Kidney tubule cell (primary cell): ENCODE measurements at regions not wholly inside any gene's neighbourhood (a gene's known extent, or its start where the extent isn't known, plus 50 kb on each side); places are given as distances from the start of the nearest gene placed in this dataset.

Experiments
- DNase-seq: peaks from one replicate; pipeline ENCODE4 v3.0.0-alpha.2; 2018; ENCODE audit warnings: low spot score

DNA sequence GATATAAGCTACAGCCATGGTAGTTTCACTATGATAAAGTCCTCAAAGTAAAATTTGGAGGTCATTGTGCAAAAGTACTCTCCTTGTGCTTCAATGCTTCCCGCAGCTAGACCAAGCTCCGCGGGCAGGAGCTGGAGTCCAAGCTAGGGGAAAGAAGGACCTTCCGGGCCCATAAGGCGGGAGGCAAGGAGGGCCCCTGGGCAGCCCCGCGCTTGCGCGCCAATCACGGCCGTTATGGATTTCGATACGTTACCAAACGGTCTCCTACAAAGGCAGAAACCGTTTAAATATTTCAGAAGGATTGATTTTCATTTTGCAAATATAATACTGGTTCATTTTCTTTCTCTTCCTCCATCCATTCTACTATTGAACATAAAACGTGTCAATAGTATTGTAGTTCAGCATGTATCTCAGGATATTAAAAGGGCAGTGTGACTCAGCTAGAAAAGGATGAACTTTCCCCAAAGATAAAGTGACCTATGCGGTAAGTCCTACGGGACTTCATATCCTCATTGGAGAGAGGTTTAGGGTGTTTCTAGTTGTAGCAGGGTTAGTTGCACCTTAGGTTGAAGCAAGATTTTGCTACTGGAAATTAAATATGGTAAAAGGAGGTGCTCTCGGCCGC, 128.0 kb downstream of the KIF20B start:
- DNase-seq: no peak

DNA sequence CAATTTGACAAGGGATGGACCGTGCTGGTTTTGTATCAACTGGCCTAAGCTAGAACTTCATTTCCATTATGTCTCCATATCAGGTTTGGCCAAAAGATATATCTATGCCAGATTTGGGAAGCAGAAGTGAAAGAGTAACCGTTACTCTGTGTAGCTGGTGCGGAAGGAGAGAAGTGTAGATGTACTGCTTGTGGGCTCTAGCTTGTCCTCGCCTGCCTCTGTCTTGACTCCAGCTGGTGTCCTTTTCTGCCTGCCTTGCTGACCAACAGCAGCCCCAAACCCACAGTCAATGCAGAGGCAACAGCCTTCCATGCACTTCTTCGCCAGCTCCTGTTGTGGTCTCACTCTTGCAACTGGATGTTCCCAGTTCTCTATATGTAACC, 128.5 kb downstream of the KIF20B start:
- no peak for DNase-seq

DNA sequence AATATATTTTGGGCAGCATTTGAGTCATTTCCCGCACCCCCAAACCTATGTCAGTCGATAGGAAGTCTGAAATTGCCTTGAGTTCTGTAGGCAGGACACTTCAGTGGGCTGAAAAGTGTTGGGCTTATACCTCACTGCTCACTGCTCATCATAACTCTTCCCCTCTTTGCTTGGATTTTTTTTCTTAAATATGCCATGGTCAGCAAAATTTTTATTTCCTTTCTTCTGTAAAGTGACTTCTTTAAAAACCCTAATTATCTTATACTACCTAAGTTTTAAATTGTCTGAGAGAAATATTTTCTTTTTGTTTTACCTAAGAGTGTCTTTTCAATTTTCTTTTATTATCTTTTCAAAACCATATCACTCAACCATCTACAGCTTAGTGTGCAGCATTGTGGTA, 129.2 kb downstream of the KIF20B start:
- no peak for DNase-seq

DNA sequence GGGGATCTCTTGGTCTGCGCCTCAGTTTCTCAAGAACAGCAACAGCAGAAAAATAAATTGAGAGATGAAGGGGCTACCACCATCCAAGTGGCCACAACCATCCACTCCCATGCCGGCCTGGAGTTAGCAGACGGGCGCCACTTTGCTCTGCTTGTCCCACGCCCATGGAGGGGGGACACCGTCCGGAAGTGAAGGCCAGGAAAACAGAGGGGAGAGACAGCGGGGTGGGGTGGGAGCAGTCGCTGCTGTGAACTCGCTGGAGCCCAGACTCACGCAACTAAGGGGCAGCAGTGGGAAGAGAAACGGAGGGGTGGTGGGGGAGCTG, 135.4 kb downstream of the KIF20B start:
- no peak for DNase-seq

DNA sequence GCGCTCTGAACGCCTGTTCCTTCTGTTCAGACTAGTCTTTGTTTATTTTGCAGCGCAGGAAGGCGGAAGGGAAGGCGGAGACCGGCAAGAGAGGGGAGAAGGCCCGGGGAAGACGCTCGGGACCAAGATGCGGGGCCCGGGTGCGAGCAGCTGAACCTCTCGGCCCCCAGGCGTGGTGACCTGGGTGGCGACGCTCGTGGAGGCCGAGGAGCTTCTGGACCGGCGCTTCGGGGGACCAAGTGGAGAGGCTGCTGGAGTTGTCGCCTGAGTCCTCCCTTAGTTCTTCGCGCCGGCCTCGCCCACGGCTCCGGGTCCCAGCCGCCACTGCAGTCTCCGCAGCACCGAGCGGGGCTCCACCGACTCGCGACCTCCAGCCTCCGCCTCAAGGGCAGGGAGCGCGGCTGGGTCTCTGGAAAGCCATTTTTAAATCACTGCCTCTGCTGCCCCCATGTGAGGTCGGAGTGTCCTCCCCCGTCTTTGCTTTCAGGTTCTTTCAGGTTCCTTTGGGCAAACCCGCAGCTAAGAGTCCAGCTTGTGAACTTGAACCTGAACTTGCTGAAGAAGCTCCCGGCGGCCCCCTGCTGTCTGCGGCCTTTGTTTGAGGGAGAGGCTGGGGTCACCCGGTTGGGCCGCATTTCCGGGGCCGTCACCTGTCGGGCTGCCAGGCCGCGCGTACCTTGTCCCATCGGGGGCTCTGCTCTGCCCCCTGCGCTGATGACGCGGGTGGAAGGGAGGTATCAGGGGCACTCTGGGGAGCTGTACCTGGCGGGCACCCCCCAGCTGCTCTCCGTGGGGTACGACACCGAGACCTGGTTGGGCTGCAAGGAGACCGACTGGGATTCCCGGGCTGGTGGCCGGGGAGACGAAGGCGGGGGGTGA, 136.0 kb downstream of the KIF20B start:
- peak; percentile 30 for DNase-seq

DNA sequence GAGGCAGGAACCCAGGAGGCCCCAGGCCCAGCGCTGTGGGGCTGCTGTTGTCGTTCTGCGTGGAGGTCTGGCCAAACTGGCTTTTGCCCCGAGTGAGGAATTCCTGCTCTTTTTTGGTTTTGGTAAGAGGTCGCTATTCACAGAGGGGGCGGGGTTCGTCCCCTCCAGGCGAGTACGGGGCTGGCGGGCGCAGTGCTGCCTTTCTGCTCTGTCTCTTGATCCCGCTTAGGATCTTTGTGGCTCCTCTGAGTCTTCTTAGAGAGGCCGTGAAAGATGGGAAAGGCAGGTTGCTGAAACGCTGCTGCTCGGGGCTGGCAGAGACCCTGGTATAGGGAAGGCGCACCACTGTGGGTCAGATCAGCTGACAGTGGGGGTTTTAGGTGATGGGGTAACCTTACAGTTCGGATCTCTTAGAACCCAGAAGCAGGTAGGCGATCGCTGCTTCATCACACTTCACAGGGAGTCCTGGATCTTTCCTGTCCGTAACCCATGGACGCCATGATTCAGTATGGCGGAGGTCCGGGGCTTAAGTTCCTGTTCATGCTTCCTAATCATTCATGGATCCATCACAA, 136.7 kb downstream of the KIF20B start:
- no peak for DNase-seq

DNA sequence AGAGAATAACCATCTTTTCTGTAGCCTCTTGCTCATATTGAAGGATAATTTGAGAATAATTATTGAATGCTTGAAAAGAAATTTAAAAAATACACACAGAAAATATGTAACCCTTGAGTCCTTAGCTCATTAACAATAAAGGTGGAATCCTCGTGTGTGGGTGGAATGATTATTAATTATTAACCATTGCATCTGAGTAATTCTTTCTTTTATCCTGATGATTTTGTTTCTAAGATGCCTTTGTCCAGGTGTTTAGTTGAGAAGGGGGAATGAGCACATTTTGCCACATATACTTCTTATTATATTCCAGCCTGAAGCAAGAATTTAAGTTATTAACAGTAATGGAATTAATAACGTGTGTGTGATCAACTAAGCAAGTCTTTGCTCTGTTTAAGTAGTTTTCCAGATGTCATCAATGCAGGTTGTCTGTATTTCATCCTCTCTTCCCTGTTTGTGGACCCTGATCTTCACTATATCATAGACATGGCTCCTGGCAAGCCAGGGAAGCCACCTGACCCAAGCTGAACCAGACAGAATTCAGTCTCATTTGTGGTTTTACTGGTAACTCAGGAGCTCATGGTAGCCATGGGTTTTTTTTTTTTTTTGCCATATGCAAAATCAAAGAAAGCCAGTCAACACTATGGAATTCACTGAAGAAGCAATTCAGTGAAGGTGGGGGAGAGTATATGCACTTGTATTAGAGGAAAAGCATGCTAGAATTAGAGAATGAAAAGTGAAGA, 144.3 kb downstream of the KIF20B start:
- peak; percentile 89 for DNase-seq

DNA sequence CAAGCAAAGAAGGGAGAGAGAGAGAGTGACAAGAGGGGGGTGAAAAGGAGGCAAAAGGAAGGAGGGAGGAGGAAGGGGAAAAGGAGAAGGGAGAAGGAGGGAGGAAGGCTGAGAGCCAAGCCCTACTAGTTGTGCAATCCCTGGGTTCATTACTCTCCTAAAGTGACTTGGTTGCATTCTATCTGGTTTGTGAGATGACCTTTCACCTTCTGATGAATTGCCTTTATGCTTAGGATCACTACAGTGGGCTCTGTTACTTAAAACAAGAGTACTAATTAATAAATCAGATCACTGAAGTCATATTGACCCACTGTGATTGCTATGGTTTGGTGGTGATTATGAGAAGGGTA, 144.9 kb downstream of the KIF20B start:
- no peak for DNase-seq

DNA sequence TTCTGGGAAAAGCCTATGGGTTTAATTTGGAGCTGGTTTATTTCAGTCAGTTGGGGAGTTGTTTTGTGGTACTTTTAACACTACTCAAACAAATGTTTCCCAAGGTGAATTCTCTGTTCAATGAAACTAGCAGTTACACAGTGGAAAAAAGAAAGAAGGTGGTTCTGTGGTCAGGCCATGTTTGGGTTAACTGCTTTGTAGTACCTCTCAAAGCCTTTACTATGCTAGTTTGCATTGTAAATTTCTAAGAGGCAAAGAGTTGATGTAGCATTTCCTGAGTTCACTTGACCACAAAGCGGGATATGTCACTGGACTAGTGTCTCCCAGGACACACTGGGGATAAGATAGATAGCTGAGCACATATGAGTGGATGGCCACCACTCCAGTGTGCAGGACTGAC, 145.4 kb downstream of the KIF20B start:
- DNase-seq: peak; percentile 28

DNA sequence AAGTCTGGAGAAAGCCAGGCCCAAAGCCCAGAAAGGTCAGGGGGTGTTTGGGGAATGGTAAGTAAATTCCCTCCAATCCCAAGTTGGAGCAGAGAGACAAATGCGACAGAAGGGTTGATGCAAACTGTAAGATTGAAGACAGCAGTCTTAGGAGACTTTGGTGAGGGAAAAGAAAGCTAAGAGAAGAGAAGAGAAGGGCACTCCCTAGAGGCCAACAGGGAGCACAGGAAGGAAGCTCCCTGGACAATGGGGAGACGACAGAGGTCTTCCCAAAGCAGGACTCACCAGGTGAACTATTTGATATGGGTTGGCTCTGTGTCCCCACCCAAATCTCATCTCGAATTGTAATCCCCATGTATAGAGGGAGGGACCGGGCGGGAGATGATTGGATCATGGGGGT, 151.5 kb downstream of the KIF20B start:
- DNase-seq: no peak

DNA sequence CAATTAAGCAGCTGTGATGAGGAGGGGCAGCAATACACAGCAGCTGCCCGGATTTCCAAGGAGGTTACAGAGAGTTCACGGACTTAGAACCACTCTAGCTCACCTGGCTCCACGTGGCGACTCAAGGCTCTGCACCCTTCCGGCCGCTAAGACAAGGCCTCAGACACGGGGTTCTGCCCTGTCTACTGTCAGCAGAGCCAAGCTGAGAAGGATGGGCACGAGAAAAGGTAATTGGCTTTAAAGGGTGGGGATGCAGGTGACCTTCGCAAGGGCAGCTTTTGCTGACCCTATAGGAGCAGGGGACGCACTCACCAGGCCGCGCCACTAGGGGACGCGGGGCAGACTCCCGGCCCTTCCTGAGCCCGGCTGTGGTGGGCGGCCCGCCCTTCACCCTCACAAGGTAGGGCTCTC, 152.4 kb downstream of the KIF20B start:
- DNase-seq: no peak

DNA sequence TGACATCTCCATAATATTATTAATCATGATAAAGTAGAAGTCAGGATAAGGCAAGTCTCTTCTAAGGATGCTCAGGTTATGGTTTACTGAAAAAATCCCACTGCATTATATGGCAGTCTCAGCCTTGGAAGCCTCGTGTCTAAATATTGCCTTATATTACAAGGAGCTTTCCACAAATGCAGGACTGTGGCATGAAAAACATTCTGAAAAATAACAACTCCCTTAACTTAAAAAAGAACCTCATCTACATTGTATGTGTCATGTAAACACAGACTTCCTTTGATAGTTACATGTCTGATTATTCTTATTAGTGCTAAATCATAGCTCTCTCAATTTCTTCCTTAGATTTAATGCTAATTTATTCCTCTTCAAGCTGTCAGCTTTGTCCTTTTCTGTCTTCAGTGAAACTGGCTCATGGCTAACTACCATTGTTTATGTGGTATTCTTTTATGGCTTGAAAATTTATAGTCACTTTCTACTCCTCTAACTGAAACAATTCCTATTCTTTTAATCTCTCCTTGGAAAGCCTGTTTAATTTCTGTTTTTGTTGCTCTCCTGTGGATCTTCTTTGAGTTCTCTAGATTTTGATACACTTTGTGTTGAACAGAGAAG, 156.1 kb downstream of the KIF20B start:
- DNase-seq: no peak

DNA sequence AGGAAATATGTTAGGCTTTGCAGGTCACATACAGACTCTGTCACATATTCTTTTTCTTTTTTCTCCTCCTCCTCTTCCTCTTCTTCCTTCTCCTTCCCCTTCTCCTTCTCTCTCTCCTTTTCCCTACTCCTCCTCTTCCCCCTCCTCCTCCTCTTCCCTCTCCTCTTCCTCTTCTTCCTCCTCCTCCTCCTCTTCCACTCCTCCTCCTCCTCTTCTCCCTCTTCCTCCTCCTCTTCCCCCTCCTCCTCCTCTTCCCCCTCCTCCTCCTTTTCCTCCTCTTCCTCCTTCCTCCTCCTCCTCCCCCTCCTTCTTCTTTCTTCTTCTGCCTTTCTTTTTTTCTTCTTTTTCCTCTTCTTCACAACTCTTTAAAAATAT, 159.8 kb downstream of the KIF20B start:
- DNase-seq: no peak

DNA sequence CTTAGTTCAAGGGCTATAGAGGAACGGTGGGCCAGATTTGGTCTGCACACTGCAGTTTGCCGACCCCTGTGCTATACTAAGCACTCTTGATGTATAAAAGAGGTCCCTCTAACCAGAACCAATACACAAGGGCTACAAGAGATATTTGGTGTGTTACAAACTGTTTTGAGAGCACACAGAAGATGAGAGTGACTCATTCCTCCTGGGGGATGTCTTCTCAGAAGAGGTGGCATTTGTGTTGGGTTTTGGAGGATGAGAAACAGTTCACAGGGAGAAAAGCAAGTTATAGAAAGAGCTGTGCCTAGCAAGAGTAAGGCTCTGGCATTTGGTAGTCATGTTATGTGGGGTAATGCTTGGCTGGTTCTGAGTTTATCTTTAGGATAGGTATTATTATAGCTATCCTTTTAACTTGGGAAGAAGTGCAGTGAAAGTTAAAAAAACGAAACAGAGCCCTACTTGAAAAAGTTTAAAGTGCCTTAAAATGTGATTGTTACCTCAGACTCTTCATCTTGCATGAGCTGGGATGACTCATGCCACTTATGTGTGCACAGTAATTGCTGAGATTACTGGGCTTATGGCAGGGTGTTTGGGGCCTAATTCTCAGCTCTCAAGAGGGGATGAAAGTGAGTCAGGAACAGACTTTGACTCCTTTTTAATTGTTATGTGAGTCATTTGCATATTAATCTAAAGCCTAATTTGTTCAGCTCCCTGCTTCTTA, 160.4 kb downstream of the KIF20B start:
- DNase-seq: peak; percentile 63

DNA sequence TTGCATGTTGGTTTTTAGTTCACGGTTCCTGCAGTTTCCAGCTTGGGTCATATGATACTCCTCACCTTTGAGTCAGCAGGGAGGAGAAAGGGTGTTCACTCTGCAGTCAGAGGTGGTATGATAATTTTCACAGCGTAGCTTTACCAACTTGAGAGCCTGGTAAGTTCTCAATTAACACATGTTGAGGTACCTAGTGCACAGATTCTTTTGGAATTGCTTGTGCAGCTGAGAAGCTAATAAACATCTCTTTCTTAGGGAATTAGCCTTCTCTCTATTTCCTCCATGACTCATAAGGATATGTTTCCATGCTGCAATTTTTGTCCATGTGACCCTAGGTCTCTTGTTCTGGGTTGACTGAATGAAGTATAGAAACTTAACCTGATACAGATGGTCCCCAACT, 166.6 kb downstream of the KIF20B start:
- DNase-seq: peak; percentile 66

DNA sequence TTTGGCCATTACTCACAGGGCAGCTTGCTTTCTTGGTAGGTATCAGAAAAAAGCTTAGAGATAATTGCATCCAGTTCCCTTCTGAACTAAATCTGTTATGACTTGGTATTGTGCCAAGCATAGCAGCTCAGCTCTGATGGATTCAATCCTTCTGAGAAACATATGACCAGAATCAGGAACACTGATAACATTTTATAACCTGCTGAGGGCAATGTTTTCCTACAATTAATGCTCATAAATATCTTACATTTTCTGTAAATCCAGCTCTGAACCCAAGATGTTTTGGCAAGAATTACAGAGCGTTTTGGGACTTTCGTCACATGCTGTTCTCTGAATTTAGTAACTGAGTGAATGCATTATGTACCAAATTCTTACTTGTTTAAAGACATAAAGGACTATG, 167.8 kb downstream of the KIF20B start:
- no peak for DNase-seq

DNA sequence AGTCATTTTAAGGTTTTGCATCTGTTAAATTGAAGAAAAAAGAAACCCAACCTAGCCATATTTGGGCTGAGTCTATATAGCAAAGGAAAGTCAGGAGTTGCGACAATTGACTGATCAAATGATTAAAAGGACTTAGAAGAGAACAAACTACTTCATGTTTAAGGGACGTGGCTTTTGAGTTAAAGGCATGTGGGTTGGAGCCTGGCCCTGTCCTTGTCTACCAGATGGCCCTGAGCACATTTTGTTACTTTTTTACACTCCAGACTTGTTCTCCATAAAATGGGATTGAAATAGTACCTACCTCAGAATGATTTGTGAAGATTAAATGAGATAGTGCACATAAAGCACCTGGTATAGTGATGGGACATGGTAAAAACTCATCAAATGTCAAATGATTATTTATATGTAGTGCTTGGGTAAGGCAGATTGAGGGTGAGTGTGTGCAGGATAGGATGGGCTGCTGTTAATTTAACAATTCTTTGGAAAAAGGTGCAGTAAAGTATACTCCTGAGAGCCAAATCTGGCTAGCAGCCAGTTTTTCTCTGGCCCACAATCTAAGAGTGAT, 168.3 kb downstream of the KIF20B start:
- DNase-seq: no peak

DNA sequence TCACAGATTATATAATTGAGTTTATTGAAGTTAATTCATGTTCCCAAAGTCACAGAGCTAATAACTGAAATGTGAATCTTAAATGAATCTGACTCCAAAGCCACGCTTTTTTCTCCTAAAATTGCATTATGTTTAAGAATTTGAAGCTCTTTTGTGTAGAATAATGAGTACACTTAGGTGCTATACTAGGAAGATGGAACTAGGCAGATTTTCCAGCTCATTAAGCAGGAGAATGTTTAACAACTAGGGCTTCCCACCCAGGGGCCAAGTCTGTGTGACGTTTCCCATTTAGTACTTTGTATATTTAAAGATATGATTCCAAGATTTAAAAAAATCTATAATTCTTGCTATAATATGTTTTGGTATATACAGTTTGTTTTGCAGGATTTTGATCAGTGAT, 169.5 kb downstream of the KIF20B start:
- peak; percentile 35 for DNase-seq

DNA sequence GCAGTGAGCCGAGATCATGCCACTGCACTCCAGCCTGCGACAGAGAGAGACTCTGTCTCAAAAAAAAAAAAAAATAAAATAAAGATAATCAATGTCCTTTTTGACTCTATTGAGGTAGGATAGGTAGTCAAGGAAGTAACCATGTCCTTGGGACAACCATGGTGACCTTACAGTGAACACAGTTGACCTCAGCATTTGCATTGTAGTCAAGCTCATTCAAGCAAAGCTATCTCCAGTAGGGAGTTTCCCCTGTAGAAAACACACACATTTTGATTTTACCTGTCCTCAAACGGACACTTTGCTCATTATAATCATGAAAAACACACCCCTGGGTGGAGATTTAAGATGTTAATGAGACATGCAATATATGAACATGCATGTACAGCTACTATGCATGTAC, 171.7 kb downstream of the KIF20B start:
- no peak for DNase-seq

DNA sequence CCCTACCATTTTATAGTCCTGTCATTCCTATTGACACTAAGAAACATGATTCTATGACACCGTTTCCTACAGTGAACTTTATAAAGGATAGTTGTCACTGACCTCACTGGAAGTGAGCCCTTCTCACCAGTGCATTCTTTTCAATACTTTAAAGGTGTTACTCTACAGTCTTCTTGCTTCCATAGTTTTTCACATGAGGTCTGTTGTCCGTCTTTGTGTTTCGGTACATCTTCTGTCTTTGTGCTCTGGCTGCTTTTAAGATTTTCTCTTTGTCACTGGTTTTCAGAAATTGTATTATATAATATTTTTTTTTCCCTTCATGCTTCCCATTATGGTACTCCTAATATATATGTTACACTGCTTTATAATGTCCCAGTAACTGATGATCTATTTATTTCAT, 174.2 kb downstream of the KIF20B start:
- no peak for DNase-seq

DNA sequence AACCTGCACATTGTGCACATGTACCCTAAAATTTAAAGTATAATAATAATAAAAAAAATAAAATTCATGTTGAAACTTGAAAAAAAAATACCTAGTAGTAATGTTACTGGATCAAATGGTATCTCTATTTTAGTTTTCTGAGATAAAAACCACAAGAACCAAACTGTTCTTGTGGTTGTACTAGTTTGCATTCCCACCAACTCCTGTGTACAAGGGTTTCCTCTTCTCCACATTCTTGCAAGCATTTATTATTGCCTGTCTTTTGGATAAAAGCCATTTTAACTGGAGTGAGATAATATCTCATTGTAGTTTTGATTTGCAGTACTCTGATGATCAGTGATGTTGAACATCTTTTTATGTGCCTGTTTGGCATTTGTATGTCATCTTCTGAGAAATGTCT, 177.7 kb downstream of the KIF20B start:
- no peak for DNase-seq

DNA sequence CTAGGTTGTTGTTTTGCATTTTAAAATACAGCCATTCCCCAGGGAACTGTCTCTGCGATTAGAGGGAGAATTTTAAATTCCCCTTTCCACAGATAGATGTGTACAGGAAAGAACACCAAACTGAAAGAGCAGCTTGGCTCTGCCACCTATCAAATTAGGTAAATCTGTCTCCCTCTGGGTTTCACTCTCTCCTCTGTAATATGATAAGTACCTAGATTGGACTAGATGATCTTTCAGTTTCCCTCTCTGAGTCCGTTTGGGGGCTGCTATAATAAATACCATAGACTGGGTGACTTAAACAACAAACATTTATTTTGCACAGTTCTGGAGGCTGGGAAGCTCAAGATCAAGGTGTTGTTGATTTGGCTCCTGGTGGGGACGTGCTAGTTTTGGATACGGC, 186.0 kb downstream of the KIF20B start:
- DNase-seq: no peak
